Endothelial cell of umbilical vein (primary cell): ENCODE measurements at regions not wholly inside any gene's neighbourhood (a gene's known extent, or its start where the extent isn't known, plus 50 kb on each side); places are given as distances from the start of the nearest gene placed in this dataset.

Experiments used
- BruUV-seq: library from RNA; stranded (reverse); fragments of 400-500 nt; replicated peaks from 2 replicates; lab custom pipeline; 2021; lab: Mats Ljungman, UMichigan
- CTCF ChIA-PET: fragments of 300-600, 350-600 bp; sonication (Branson Sonifier 250); formaldehyde crosslinking; loops from one replicate; lab custom pipeline; 2021; ENCODE audit warnings: antibody characterized with exemption, inconsistent platforms; lab: Charles Lee
- POLR2A ChIA-PET: fragments of 300-600, 350-600 bp; sonication (Branson Sonifier 250); formaldehyde crosslinking; loops from one replicate; lab custom pipeline; 2021; ENCODE audit warnings: antibody characterized with exemption, inconsistent platforms; lab: Charles Lee
- DNase-seq: peaks from one replicate; pipeline ENCODE4 v3.0.0-alpha.2; 2011; ENCODE audit warnings: low read depth, low spot score
- FAIRE-seq: peaks from 2 replicates; lab custom pipeline; 2011; peaks lifted over from hg19 to GRCh38; lab: Jason Lieb, UNC
- H2AFZ ChIP-seq: 2 replicates; pipeline ENCODE4 v1.6.0; 2012; ENCODE audit warnings: low read depth, low read length, control low read depth, inconsistent platforms
- H3K27ac ChIP-seq: 2 replicates; pipeline ENCODE4 v1.5.1; 2011; ENCODE audit warnings: low read depth, mild to moderate bottlenecking, control low read depth, low read length, moderate library complexity; ENCODE audit not compliant: insufficient read depth
- H3K27me3 ChIP-seq, 2 experiments: 2 replicates each; pipeline versions ENCODE4 v1.6.0 to v1.6.1; 2011; ENCODE audit warnings: low read length in 2 of 2, mixed read lengths in 1 of 2; ENCODE audit not compliant: control insufficient read depth in 2 of 2, insufficient read depth in 2 of 2
- H3K36me3 ChIP-seq, 2 experiments: 2 replicates in 1 of 2; 3 replicates in 1 of 2; pipeline ENCODE4 v1.5.1; 2011; ENCODE audit warnings: low read length in 2 of 2, mild to moderate bottlenecking in 1 of 2, moderate library complexity in 1 of 2; ENCODE audit not compliant: control insufficient read depth in 2 of 2, insufficient read depth in 2 of 2; ENCODE audit errors: extremely low read depth in 1 of 2
- H3K4me1 ChIP-seq: 3 replicates; pipeline ENCODE4 v1.5.1; 2011; ENCODE audit warnings: mild to moderate bottlenecking, low read length; ENCODE audit not compliant: control insufficient read depth, insufficient read depth; ENCODE audit errors: extremely low read depth
- H3K4me2 ChIP-seq: 2 replicates; pipeline ENCODE4 v1.6.1; 2011; ENCODE audit warnings: low read length, control low read depth, mixed read lengths; ENCODE audit not compliant: insufficient read depth
- H3K4me3 ChIP-seq, 3 experiments: fragments of 200-600 bp in 1 of 3; sonication (generic), shearing (Covaris generic) in 1 of 3; replicated peaks in 1 of 3; 2 replicates each; pipeline ENCODE4 v1.5.1; 2011 to 2016; ENCODE audit warnings: control low read depth in 3 of 3, low read length in 3 of 3, mild to moderate bottlenecking in 2 of 3, inconsistent platforms in 1 of 3, low read depth in 1 of 3, moderate library complexity in 1 of 3; ENCODE audit not compliant: insufficient read depth in 1 of 3
- H3K79me2 ChIP-seq: 2 replicates; pipeline ENCODE4 v1.6.0; 2012; ENCODE audit warnings: low read length, inconsistent platforms; ENCODE audit not compliant: control insufficient read depth, insufficient read depth
- H3K9ac ChIP-seq: replicated peaks from 2 replicates; pipeline ENCODE3; 2011; ENCODE audit warnings: low read length, control low read depth; ENCODE audit not compliant: insufficient read depth; ENCODE audit errors: extremely low read depth
- H3K9me1 ChIP-seq: replicated peaks from 3 replicates; pipeline ENCODE4 v1.6.0; 2011; ENCODE audit warnings: mild to moderate bottlenecking, low read length; ENCODE audit not compliant: control insufficient read depth, insufficient read depth; ENCODE audit errors: extremely low read depth
- H3K9me3 ChIP-seq: replicated peaks from 2 replicates; pipeline ENCODE4 v1.5.1; 2012; ENCODE audit warnings: low read length, inconsistent platforms; ENCODE audit not compliant: control insufficient read depth, insufficient read depth
- H4K20me1 ChIP-seq: replicated peaks from 2 replicates; pipeline ENCODE3; 2011; ENCODE audit warnings: mild to moderate bottlenecking, low read length; ENCODE audit not compliant: control insufficient read depth, insufficient read depth; ENCODE audit errors: extremely low read depth
- EZH2 ChIP-seq: IDR thresholded peaks from 2 replicates; pipeline ENCODE4 v1.6.1; 2012; ENCODE audit warnings: borderline replicate concordance, low read depth, mild to moderate bottlenecking, moderate library complexity, low read length, inconsistent platforms; ENCODE audit not compliant: severe bottlenecking
- FOS ChIP-seq: IDR thresholded peaks from 2 replicates; pipeline ENCODE4 v1.6.1; 2011; ENCODE audit warnings: mild to moderate bottlenecking, low read length, moderate library complexity, borderline replicate concordance; ENCODE audit not compliant: insufficient read depth
- GATA2 ChIP-seq: IDR thresholded peaks from 2 replicates; pipeline ENCODE4 v1.7.0; 2011; ENCODE audit warnings: low read depth, mild to moderate bottlenecking, moderate library complexity, mixed read lengths, low read length; ENCODE audit not compliant: insufficient read length, insufficient read depth
- JUN ChIP-seq: IDR thresholded peaks from 2 replicates; pipeline ENCODE4 v1.6.1; 2011; ENCODE audit warnings: borderline replicate concordance, low read depth; ENCODE audit not compliant: insufficient read length, insufficient read depth
- MYC ChIP-seq: IDR thresholded peaks from one replicate; pipeline ENCODE4 v1.6.1; 2011; ENCODE audit warnings: mild to moderate bottlenecking, low read depth, low read length
- POLR2A ChIP-seq: IDR thresholded peaks from 2 replicates; pipeline ENCODE4 v1.6.1; 2012; ENCODE audit warnings: low read depth, mild to moderate bottlenecking, control low read depth, low read length
- POLR2AphosphoS5 ChIP-seq: IDR thresholded peaks from 2 replicates; pipeline ENCODE4 v1.6.1; 2012; ENCODE audit warnings: low read depth, mild to moderate bottlenecking, control low read depth, low read length, moderate library complexity; ENCODE audit not compliant: insufficient read depth
- dilution Hi-C: fragments of 300-500 bp; cut with MboI; formaldehyde crosslinking; loops from one replicate; pipeline ENCODE4 v1.15.0; 2019; ENCODE audit warnings: low sequenced_read_pairs; ENCODE audit not compliant: extremely low pct_ligation_motif_present
- intact Hi-C: fragments of 100-400 bp; cut with micrococcal nuclease; formaldehyde crosslinking; loops from one replicate; pipeline ENCODE4 v1.10.0; 2022
- TF ChIP-seq, protein P1 (sequence below): IDR thresholded peaks from 2 replicates; pipeline ENCODE4 v1.6.1; 2011; ENCODE audit not compliant: insufficient read depth, insufficient read length
- TF ChIP-seq, protein P2 (sequence below), 2 donors: IDR thresholded peaks; 1 replicate in 1 of 2; 2 replicates in 1 of 2; pipeline ENCODE4 v1.5.1; 2011; ENCODE audit warnings: low read length in 2 of 2, mild to moderate bottlenecking in 2 of 2, moderate library complexity in 2 of 2, control low read depth in 1 of 2, inconsistent platforms in 1 of 2, low read depth in 1 of 2; ENCODE audit not compliant: insufficient read depth in 1 of 2; ENCODE audit errors: extremely low read depth in 1 of 2

- Histone ChIP-seq H3K27ac (no peak overlapping the region), H3K4me2 (no peak overlapping the region), H3K4me1 (no peaks in the 10 kb centered on the region), H3K36me3 (no peaks in the 10 kb centered on the region), H3K9me3 (no peaks in the 10 kb centered on the region), H4K20me1 (no peaks in the 10 kb centered on the region), H2AFZ (no peak overlapping the region), H3K4me3 (no peak overlapping the region), H3K27me3 (no peaks in the 10 kb centered on the region), H3K9ac (no peak overlapping the region), H3K79me2 (no peaks in the 10 kb centered on the region), H3K9me1 (no peaks in the 10 kb centered on the region)
- intact Hi-C loops, result no loop called here
- CTCF ChIA-PET, result no interaction called here
- DNase-seq, result no peak
- no TSS peak for BruUV-seq
- FAIRE-seq, result no peak
- POLR2A ChIA-PET, result no interaction called here
- TF ChIP-seq, protein P1, sequence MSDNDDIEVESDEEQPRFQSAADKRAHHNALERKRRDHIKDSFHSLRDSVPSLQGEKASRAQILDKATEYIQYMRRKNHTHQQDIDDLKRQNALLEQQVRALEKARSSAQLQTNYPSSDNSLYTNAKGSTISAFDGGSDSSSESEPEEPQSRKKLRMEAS, result no peak
- no peak for TF ChIP-seq POLR2AphosphoS5
- no peak for TF ChIP-seq MYC
- TF ChIP-seq, protein P2, sequence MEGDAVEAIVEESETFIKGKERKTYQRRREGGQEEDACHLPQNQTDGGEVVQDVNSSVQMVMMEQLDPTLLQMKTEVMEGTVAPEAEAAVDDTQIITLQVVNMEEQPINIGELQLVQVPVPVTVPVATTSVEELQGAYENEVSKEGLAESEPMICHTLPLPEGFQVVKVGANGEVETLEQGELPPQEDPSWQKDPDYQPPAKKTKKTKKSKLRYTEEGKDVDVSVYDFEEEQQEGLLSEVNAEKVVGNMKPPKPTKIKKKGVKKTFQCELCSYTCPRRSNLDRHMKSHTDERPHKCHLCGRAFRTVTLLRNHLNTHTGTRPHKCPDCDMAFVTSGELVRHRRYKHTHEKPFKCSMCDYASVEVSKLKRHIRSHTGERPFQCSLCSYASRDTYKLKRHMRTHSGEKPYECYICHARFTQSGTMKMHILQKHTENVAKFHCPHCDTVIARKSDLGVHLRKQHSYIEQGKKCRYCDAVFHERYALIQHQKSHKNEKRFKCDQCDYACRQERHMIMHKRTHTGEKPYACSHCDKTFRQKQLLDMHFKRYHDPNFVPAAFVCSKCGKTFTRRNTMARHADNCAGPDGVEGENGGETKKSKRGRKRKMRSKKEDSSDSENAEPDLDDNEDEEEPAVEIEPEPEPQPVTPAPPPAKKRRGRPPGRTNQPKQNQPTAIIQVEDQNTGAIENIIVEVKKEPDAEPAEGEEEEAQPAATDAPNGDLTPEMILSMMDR (IDR thresholded peaks at IDR 0.05; ENCODE audit: extremely low read depth in 1 of 2, insufficient read depth in 1 of 2, low read depth in 1 of 2, low read length in 2 of 2), result no peak
- dilution Hi-C loops, result no loop called here
These were observed 101.7 kb upstream of the MAX start for GRCh38 chr14:65204056-65204455.

DNA sequence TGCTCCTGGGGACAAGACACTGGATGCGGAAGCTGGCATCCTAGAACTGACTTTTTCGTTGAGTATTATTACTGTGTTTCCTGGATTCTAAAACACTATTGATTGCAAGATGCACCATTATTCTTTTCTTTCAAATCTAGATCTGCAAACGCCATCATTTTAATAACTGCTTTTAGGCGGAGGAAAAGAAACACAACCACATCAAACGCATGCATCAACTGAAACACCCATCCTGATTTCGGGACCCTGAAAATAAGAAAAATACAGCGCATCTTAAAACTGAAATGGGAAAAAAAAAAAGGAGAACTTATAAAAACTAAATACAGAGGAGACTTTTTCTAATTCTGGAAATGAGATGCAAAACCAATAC is 103.7 kb upstream of the MAX start:
- H3K4me1 ChIP-seq, result peaks cover 14% of the 10 kb centered on the region
- H3K9me3 ChIP-seq, result no peaks in the 10 kb centered on the region
- ChIA-PET CTCF (no interaction called here), POLR2A (no interaction called here)
- DNase-seq (no peak), FAIRE-seq (no peak)
- H3K27me3 ChIP-seq, result no peaks in the 10 kb centered on the region
- no peaks in the 10 kb centered on the region for H3K36me3 ChIP-seq
- BruUV-seq, result no TSS peak
- H2AFZ ChIP-seq, result no peak overlapping the region
- H3K4me3 ChIP-seq, result no peak overlapping the region
- H3K79me2 ChIP-seq, result no peaks in the 10 kb centered on the region
- TF ChIP-seq MYC (no peak), GATA2 (no peak), POLR2A (no peak), EZH2 (no peak), POLR2AphosphoS5 (no peak), FOS (no peak), JUN (no peak)
- TF ChIP-seq, protein P2 (IDR thresholded peaks at IDR 0.05; ENCODE audit: extremely low read depth in 1 of 2, insufficient read depth in 1 of 2, low read depth in 1 of 2, low read length in 2 of 2), result no peak
- TF ChIP-seq, protein P1, result no peak
- intact Hi-C loops (no loop called here), dilution Hi-C loops (no loop called here)
- H3K27ac ChIP-seq, result no peak overlapping the region
- H4K20me1 ChIP-seq, result no peaks in the 10 kb centered on the region
- no peak overlapping the region for H3K4me2 ChIP-seq
- no peaks in the 10 kb centered on the region for H3K9me1 ChIP-seq
- H3K9ac ChIP-seq, result no peak overlapping the region
